HG03378 (cell line): ENCODE measurements at regions not wholly inside any gene's neighbourhood (a gene's known extent, or its start where the extent isn't known, plus 50 kb on each side); places are given as distances from the start of the nearest gene placed in this dataset.

Source experiments
- ATAC-seq: cut with Tn5 transposase; IDR thresholded peaks from one replicate; pipeline ENCODE4 v1.9.1; 2021; ENCODE audit warnings: mild to moderate bottlenecking, moderate library complexity; ENCODE audit not compliant: unreplicated experiment

DNA sequence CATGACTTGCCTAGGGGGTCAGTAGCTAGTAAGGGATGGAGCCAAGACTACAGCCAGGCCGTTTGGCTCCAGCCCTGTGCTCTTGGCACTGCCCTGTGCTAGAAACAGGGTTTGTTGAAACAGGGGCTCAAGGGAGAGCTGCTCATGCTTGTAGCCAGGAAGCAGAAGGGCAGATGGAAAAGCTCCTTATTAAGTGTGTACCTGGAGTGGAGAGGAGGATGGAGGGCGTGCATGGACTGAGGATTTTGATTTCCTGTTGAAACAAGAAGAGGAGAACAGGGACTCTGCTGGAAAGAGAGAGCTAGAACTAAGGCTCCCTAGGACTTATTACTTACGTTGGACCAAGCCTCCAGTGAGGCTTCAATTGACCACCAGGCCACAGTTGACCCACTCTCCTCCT lies 363.0 kb downstream of the MID1IP1 start:
- ATAC-seq, result no peak

DNA sequence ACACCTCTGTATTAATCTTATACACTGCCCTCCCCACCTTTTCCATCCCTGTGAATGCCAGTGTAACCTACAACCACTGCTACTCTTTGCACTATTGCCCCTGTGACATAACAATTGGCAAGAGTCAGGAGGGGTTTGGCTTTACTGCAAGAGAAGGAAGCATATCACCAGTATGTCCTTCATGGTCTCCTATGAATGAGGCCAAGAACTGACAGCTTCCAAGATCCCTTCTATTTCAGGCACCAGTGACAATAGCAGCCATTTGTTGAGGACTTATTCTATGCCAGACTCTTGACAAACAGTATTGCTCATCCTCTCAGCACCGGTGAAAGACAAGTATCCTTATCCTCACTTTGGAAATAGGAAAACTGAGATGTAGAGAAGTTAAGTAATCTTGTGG lies 363.9 kb downstream of the MID1IP1 start:
- no peak for ATAC-seq

DNA sequence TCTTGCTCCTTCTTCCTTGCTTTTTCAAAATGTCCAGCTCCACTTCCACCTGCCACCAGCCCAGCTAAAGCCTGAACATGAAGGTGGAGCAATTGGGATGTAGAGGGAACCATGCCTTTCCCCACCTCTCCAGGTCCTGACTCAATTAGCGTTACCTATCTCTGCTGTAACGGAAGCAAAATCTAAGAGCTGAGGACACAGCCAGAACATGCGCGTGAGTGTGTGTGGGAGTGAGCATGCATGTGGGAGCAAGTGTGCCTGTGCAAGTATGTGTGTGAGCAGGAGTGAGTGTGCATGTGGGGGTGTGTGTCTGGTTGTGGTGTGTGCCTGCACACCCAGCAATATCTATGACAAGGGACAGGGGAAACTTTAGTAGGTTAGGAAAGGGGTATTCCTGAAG lies 364.5 kb downstream of the MID1IP1 start:
- ATAC-seq, result no peak

GRCh38 chrX:39167791-39168190 lies 366.5 kb downstream of the MID1IP1 start:
- no peak for ATAC-seq

DNA sequence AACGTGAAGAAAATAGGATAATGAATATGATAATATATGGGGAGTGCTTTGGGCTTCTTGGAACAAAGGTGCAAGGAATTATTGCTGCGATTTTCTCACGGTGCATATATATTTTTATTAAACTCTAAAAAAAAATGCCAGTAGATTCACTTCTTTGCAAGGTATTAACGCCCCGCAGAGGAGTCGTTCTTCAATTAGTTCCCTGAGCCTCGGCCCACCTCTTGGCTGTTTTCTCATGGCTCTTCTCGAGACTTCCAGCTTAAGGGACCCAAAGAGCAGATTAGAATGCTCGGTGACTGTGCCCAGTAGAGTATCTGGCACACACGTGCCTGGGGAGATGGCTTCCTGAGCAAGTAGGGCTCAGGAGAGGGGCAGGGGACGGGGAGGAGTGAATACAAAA lies 367.4 kb downstream of the MID1IP1 start:
- ATAC-seq, result no peak

- ATAC-seq, result no peak
Observed at GRCh38 chrX:39169976-39170375, 368.7 kb downstream of the MID1IP1 start.

DNA sequence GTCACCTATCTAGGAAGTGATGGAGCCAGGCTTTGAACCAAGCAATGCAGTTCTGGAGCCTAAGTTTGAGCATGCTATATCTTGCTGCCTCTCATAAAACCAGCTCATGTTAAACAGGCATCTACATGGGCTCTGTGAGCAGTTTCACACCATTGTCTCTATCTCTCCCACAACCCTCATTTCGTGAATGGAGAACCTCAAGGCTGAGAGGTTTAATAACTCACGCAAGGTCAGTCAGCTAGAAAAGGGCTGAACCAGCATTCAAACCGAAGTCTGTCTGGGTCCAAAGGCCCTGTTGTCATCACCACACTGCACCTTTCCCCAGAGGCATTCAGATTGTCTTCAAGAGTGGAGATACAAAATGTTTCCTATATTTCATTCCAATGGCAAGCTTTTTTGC lies 369.2 kb downstream of the MID1IP1 start:
- ATAC-seq, result no peak

DNA sequence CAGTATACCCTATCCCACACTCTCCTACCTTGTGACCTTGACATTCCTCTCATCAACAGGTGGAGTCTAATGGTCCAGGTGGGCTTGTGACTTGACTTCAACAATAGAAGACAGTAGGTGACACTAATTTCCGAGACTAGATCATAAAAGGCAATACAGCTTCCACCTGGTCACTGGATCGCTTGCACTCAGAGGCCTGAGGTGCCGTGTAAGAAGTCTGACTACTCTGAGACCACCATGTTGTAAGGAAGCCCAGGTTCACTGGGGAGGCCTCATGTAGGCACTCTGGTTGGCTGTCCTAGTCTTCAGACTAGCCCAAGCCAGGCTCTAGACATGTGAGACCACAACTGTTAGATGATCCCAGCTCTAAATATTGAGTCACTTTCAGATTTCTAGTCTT lies 370.4 kb downstream of the MID1IP1 start:
- ATAC-seq, result no peak

- ATAC-seq, result no peak
Observed at GRCh38 chrX:39174241-39174771, 373.0 kb downstream of the MID1IP1 start.

- no peak for ATAC-seq
Observed at GRCh38 chrX:39174772-39175417, 373.6 kb downstream of the MID1IP1 start.

DNA sequence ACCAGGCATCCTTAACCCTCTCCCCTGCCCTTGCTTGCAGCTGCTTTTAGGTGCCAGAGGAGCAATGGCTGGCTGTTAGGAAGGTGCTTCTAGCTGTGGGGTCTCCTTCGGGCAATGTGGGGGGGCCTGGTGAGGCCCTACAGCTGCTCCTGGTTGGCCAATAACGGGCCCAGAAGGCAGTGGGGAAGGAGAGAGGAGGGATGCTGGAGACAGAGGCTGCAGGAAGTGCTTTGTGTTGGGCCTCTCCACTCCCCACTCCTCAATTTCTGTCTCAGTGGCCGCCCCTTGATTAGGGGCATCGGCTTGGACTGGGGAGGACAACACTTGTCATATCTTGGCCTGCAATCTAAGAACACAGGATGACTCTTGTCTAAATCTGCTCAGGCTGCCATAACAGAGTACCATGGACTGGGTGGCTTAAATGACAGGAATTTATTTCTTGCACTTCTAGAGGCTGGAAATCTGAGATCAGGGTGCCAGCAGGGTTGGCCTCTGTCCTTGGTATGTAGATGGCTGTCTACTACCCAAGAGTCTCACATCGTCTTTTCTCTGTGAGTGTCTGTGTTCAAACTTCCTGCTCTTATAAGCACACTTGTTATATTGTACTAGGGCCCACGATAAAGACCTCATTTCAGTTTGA lies 374.3 kb downstream of the MID1IP1 start:
- ATAC-seq, result no peak

GRCh38 chrX:39176105-39176504 lies 374.8 kb downstream of the MID1IP1 start:
- no peak for ATAC-seq

GRCh38 chrX:39189431-39189830 lies 388.2 kb downstream of the MID1IP1 start:
- no peak for ATAC-seq

- no peak for ATAC-seq
Observed at GRCh38 chrX:39194673-39195072, 393.4 kb downstream of the MID1IP1 start.

DNA sequence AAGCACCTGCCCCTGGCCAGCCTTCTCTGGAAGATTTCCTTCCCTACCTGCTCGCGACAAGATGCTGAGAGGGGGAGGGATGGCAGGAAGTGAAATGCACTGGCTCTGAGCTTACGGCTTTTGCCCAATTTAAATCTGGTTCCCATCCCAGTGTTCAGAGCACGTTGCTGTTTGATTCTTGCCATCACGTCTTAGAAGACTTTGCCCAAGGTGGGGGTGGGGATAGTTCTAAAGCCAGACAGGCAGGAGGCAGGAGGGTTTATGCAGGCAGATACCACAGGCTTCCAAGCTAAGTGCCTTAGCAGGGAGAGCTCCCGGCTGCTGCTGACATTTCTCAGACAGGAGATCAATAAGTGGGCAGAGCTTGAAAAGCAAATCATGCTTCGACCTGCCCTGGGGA lies 393.9 kb downstream of the MID1IP1 start:
- no peak for ATAC-seq

- ATAC-seq, result peak; percentile 92
Observed at GRCh38 chrX:39196192-39197102, 395.2 kb downstream of the MID1IP1 start.

DNA sequence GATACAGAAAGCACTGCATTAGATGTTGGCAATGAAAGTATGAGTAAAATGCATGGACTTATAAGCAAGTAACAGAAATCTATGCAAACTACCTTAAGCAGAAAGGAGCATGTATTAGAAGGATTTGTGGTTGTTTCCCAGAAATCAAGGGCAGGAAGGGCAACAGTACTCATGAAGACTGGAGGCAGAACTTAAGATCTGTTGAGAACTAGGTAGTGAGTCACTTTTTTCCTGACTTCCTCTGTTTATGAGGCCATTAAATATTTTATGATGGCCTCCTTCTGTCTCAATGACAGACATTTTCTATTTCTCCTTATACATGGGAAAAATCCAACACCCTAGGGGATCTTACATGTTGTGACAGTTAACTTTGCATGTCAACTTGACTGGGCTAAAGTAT lies 398.2 kb downstream of the MID1IP1 start:
- ATAC-seq, result no peak

- no peak for ATAC-seq
Observed at GRCh38 chrX:39201305-39201990, 400.2 kb downstream of the MID1IP1 start.

DNA sequence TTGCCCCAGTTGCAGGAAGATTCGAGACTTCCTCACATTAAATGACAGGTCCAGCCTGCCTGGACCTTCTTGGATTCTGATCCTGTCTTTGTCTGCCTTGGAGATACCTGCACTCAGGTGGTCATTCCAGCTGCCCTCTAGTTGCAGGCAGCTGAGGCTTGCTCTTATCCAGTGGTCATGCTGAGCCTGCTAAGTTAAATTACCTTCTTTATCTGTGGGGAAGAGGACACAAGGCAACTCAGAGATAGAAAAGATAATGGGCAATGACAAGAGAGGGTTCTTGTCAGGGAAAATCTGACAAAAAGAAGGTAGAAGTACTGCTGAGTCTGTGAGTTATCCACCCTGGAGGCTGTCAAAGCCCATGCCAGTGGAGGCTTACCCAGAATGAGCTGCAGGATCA lies 401.4 kb downstream of the MID1IP1 start:
- ATAC-seq, result no peak

GRCh38 chrX:39203427-39203826 lies 402.2 kb downstream of the MID1IP1 start:
- ATAC-seq, result no peak

DNA sequence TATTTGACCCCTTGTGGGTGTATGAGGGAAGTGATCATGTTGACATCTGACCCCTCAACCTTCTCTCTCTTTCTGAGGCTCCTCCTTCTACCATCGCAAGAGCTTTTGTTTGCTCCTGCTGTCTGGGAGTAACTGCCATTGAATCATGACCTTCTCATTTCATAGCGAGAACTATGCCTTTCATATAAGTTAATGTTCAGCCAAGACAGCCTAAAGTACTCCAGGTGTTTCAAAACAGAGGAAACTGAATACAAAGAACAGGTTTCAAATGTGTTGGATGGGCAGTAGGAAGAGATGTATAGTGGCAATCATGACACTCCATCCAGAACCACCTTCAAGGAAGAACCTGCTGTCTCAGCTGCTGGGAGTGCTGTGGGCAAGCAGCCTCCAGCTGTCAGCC lies 403.1 kb downstream of the MID1IP1 start:
- peak; percentile 6 for ATAC-seq
